Stimulated activated naive B cell treated with anti-CD40 and anti-IgM and Interleukin-4, amounts not matched to agents 10 μg/mL and 1 μg/mL and 100 μg/mL, for 72 hours (primary cell): ENCODE measurements at regions not wholly inside any gene's neighbourhood (a gene's known extent, or its start where the extent isn't known, plus 50 kb on each side); places are given as distances from the start of the nearest gene placed in this dataset.

ENCODE experiments used
- ATAC-seq, 2 donors: fragments of 150-1000 bp; cut with Tn5 transposase; replicated peaks; 2 replicates each; pipeline ENCODE4 v1.10.0; 2021; ENCODE audit warnings: moderate library complexity in 1 of 2
- DNase-seq: peaks from one replicate; pipeline ENCODE4 v3.0.0; 2021
- H3K27ac Mint-ChIP-seq: one replicate; pipeline ENCODE4 v1.8.0; 2022; ENCODE audit warnings: mild to moderate bottlenecking, mixed read lengths
- H3K27me3 Mint-ChIP-seq, 2 donors: one replicate each; pipeline ENCODE4 v1.8.0; 2022; ENCODE audit warnings: mixed read lengths in 2 of 2
- H3K36me3 Mint-ChIP-seq, 2 donors: one replicate each; pipeline ENCODE4 v1.8.0; 2022; ENCODE audit warnings: mixed read lengths in 2 of 2, mild to moderate bottlenecking in 1 of 2
- H3K4me1 Mint-ChIP-seq, 2 donors: one replicate each; pipeline ENCODE4 v1.8.0; 2022; ENCODE audit warnings: mixed read lengths in 2 of 2, mild to moderate bottlenecking in 1 of 2
- H3K4me3 Mint-ChIP-seq, 2 donors: one replicate each; pipeline ENCODE4 v1.8.0; 2022; ENCODE audit warnings: mild to moderate bottlenecking in 2 of 2, mixed read lengths in 2 of 2, moderate library complexity in 1 of 2
- H3K9me3 Mint-ChIP-seq, 2 donors: one replicate each; pipeline ENCODE4 v1.8.0; 2022; ENCODE audit warnings: mixed read lengths in 2 of 2, mild to moderate bottlenecking in 1 of 2

DNA sequence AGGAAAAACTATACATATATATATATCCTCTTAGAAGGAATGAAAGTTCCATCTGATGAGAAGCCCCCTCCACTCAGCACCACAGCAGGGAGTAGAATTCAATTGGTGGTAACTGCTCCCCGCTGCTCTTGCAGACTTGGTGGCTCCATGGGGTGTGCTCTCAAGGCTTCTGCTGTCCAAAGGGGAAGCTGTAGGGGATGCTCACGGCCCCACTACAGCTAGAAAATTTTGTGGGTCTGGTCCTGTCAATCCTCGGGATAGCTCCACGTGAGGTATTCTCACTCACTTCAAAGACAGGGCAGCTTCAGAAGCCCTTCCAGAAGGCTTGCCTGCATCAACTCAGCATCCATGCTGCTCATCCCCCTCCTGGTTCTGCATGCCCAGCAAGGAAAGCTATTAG lies 247.2 kb downstream of the CETN3 start:
- H3K4me1 Mint-ChIP-seq = peaks cover 3 to 11% of the 10 kb centered on the region in 2 donors
- no peaks in the 10 kb centered on the region for H3K36me3 Mint-ChIP-seq
- peaks cover 0 to 5% of the 10 kb centered on the region in 2 donors for H3K27me3 Mint-ChIP-seq
- no peak overlapping the region for H3K27ac Mint-ChIP-seq
- no peak overlapping the region for H3K4me3 Mint-ChIP-seq
- ATAC-seq = no peak
- DNase-seq = no peak
- no peaks in the 10 kb centered on the region for H3K9me3 Mint-ChIP-seq

DNA sequence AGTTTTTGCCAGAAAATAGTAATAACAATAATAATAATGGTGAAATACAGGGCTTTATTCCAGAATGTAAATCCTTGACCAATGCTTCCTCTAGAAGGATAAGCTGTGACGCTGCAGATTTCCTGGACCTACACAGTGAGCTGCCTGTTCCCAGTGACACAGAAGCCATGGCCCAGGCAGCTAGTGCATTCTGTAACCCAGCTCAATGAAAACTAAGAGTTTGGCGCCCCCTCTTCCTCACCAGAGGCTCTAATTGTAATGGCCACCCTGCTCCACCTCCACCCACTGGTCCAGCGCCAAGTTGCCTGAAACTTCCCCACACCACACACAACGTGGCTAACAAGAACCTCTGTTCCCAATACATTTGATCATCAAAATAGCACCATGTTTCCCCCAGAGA lies 248.1 kb downstream of the CETN3 start:
- H3K27ac Mint-ChIP-seq = peak overlapping the region; percentile 84
- peaks cover 3 to 11% of the 10 kb centered on the region in 2 donors for H3K4me1 Mint-ChIP-seq
- no peaks in the 10 kb centered on the region for H3K36me3 Mint-ChIP-seq
- peaks cover 0 to 4% of the 10 kb centered on the region in 2 donors for H3K27me3 Mint-ChIP-seq
- ATAC-seq (peak; percentile 73 to 79), DNase-seq (no peak)
- H3K4me3 Mint-ChIP-seq = no peak overlapping the region
- no peaks in the 10 kb centered on the region for H3K9me3 Mint-ChIP-seq

DNA sequence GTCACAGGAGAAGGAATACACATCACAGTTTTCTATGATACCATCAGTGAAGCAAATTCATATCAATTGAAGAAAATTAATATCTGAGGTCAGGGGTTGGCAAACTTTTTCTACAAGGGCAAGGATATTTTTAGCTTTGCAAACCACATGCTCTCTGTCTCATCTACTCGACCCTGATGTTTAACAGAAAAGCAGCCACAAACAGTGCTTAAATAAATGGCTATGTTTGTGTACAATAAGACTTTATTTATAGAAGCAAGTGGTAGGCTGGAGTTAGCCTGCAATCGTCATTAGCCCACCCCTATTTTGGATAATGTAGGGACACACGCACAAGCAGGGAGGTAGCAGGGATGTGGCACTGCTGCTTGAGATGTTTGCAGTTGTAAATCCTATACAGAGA lies 251.4 kb downstream of the CETN3 start:
- DNase-seq (no peak), ATAC-seq (no peak)
- Mint-ChIP-seq H3K27ac (no peak overlapping the region), H3K9me3 (peaks cover 2 to 6% of the 10 kb centered on the region in 2 donors), H3K4me3 (no peak overlapping the region), H3K36me3 (no peaks in the 10 kb centered on the region), H3K27me3 (no peaks in the 10 kb centered on the region), H3K4me1 (peaks cover 6 to 18% of the 10 kb centered on the region in 2 donors)

DNA sequence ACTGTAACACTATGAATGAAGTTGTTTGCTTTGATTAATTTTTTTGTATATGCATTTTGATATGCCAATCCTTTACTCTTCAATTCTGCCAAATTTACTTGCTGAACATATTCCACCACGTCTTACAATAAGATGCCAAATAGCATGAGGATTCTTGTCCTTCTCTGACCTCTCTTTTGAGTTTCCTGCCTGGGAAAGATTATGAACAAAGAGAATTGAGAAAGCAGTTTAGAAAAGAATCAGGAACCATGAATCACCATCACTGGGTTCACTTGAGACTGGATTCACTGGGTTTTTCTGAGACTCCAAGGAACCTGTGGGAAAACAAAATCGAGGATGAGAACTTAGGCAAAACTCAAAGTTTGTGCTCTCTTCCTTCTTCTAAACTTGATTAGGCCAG lies 256.5 kb downstream of the CETN3 start:
- no peak overlapping the region for H3K4me3 Mint-ChIP-seq
- ATAC-seq = no peak
- no peak overlapping the region for H3K27ac Mint-ChIP-seq
- H3K9me3 Mint-ChIP-seq = peaks cover 7 to 12% of the 10 kb centered on the region in 2 donors
- peaks cover 3 to 7% of the 10 kb centered on the region in 2 donors for H3K4me1 Mint-ChIP-seq
- DNase-seq = no peak
- peaks cover 2 to 3% of the 10 kb centered on the region in 2 donors for H3K36me3 Mint-ChIP-seq
- peaks cover 4 to 12% of the 10 kb centered on the region in 2 donors for H3K27me3 Mint-ChIP-seq

DNA sequence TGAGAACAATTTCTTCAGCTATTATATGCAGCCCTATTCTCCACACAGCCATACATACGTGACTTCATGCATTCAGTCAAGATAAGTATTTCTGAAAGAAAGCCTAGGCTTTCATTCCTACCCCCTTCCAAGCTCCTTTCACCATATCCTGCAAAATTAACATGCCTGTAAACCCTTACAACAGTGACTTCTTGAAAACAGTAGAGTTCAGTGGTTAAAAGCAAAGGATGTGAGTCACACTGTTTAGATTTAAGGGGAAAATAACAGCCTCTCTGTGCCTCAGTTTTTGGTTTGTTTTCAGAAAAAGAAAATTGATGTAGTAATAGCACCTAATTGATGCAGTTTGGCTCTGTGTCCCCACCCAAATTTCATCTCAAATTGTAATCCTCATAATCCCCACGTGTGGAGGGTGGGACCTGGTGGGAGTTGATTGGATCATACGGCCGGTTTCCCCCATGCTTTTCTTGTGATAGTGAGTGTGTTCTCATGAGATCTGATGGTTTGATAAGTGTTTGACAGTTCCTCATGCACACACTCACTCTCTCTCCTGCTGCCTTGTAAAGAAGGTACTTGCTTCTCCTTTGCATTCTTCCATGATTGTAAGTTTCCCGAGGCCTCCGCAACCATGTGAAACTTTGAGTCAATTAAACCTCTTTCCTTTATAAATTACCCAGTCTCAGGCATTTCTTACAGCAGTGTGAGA lies 264.8 kb downstream of the CETN3 start:
- Mint-ChIP-seq H3K4me3 (no peak overlapping the region), H3K4me1 (peaks cover 8 to 11% of the 10 kb centered on the region in 2 donors), H3K27ac (no peak overlapping the region), H3K27me3 (peaks cover 7 to 10% of the 10 kb centered on the region in 2 donors), H3K36me3 (peaks cover 3 to 8% of the 10 kb centered on the region in 2 donors), H3K9me3 (peaks cover 4 to 10% of the 10 kb centered on the region in 2 donors)
- ATAC-seq = no peak
- no peak for DNase-seq

DNA sequence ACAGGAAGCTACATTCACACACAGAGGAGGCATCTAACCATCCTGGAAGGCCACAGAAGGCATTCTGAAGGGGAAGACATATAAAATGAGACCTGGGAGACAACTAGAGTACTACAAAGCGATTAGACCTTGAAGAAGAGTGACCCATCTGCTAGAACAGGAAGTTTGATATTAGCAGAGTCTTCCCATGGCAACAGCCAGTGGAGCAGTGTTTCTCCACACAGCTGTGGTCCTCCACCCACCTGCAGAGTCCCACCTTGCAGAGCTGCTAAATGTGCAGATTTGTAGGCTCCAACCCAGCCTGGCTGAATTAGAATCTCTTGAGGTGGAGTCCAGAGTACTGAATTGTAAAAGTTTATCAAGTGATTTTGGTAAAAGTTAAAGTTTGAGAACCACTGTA lies 267.0 kb downstream of the CETN3 start:
- peaks cover 6% of the 10 kb centered on the region in 2 donors for H3K27me3 Mint-ChIP-seq
- DNase-seq (no peak), ATAC-seq (peak; percentile 77 to 79)
- H3K4me3 Mint-ChIP-seq = no peak overlapping the region
- no peak overlapping the region for H3K27ac Mint-ChIP-seq
- H3K4me1 Mint-ChIP-seq = peaks cover 8 to 11% of the 10 kb centered on the region in 2 donors
- H3K36me3 Mint-ChIP-seq = peaks cover 0 to under 1% of the 10 kb centered on the region in 2 donors
- H3K9me3 Mint-ChIP-seq = peaks cover 0 to 2% of the 10 kb centered on the region in 2 donors

DNA sequence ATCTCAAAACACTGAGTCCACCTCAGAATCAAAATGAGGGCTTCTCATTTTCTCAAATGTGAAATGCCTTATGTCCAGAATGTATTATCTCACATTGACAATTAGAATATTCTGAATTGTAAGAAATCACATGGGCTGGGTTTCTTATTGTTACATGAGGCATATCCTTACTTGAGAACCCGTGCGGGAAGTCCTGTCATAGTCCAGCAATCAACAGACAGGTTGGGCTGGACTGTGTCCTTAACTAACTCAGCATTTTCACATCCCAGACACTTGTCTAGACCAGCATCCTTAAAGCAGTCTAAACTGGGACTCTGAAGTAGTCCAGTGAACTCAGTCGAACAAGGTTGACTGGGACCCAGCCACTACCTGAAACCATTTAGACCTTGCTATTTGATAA lies 267.6 kb downstream of the CETN3 start:
- no peak overlapping the region for H3K4me3 Mint-ChIP-seq
- no peak overlapping the region for H3K27ac Mint-ChIP-seq

DNA sequence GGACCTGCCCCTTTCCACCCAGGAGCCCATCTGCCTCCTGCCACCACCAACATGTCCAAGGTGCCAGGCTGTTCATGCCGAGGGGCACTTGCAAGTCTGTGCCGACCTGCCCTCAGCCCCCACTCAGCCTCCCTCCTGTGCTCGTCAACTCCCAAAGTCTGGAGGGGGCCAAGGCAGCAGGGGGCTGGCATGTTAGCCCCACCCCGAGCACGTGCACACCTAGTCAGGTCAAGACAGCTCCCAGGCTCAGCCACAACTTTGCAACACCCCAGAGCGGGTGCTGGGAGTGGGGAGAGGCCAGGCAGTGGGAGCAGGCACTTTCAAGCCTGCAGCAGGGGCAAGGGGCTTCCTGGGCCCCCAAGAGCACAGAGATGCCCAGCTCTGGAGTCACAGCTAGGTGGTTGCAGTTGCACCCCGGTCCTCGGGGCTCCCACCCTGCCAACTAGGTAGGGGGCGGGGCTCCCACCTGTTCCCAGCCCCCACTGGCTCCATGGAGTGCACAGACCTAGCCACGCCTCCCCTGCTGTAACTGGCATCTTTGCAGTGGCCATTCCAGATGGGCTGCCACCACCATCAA lies 272.5 kb downstream of the CETN3 start:
- peaks cover 6% of the 10 kb centered on the region in 2 donors for H3K27me3 Mint-ChIP-seq
- H3K9me3 Mint-ChIP-seq = no peaks in the 10 kb centered on the region
- DNase-seq (no peak), ATAC-seq (no peak)
- no peaks in the 10 kb centered on the region for H3K36me3 Mint-ChIP-seq
- peaks cover 4 to 19% of the 10 kb centered on the region in 2 donors for H3K4me1 Mint-ChIP-seq
- no peak overlapping the region for H3K4me3 Mint-ChIP-seq
- H3K27ac Mint-ChIP-seq = no peak overlapping the region

More for the DNA sequence above, 267.6 kb downstream of the CETN3 start:
- H3K9me3 Mint-ChIP-seq = peaks cover 0 to 2% of the 10 kb centered on the region in 2 donors
- DNase-seq (no peak), ATAC-seq (no peak)
- H3K4me1 Mint-ChIP-seq = peaks cover 8 to 11% of the 10 kb centered on the region in 2 donors
- H3K36me3 Mint-ChIP-seq = no peaks in the 10 kb centered on the region
- peaks cover 6% of the 10 kb centered on the region in 2 donors for H3K27me3 Mint-ChIP-seq

DNA sequence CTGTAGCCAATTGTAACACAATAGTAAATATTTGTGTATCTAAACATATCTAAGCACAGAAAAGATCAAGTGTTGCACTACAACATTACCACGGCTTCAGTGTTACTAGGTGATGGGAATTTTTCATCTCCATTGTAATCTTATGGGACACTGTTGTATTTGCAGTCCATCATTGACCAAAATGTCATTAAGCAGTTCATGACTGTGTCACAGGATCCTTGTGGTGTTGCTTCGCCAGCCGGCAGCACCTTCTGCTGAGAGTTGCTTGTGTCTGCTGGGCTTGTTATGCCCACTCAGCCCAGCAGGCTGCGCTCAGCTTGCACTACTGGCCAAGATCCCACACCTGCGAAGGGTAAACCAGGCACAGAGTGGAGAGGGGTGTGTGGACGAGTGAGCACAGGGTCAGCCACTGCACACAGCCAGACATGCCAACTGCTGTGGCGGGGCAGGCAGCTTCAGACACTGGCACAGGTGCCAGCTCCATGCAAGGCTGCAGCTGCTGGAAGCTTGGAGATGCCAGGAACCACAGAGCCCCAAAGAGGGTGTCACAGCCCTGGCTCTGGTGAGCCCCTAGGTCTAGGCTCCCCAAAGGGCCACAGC lies 273.7 kb downstream of the CETN3 start:
- ATAC-seq (no peak), DNase-seq (no peak)
- Mint-ChIP-seq H3K36me3 (no peaks in the 10 kb centered on the region), H3K9me3 (no peaks in the 10 kb centered on the region), H3K4me1 (peaks cover 14 to 30% of the 10 kb centered on the region in 2 donors), H3K27ac (no peak overlapping the region), H3K4me3 (no peak overlapping the region), H3K27me3 (peaks cover 6% of the 10 kb centered on the region in 2 donors)

DNA sequence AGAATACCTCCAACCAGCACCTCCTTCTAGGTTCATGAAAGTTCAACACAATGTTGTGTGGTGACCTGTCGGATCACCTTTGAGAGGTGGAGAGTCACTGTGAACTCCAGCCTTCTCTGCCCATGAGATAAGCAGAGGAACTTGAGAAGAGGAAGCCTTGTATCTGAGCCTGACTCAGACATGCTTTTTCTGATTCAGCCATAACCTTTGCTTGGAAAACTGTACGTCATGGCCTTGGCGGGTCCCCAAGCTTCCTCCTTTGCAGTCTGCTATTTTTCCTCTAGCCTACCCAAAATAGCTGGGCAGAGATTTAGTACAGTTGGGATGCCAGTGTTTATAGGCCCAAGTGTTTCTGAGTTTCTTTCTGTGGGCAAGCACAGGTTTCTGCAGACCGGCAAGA lies 274.7 kb downstream of the CETN3 start:
- Mint-ChIP-seq H3K9me3 (no peaks in the 10 kb centered on the region), H3K4me3 (no peak overlapping the region), H3K27me3 (peaks cover 6% of the 10 kb centered on the region in 2 donors), H3K36me3 (no peaks in the 10 kb centered on the region), H3K27ac (no peak overlapping the region), H3K4me1 (peaks cover 15 to 31% of the 10 kb centered on the region in 2 donors)
- no peak for DNase-seq
- no peak for ATAC-seq

DNA sequence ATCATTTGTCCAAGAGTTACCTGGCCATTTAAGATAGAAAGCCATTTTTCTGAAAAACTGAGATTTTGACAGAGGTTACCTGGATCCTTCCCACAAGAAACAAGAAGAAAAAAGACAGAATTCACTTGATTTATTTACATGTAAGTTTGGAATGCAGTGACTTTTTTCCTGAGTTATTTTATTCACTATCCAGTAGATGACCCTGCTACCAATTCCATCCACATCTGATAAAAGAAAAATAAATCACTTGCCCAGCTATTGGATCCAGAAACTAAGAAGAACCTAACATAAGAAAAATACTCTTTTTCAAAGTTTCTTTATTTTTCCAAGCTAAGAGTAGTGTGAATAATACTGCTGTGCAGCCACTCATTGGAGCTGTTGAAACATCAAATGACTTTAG lies 275.2 kb downstream of the CETN3 start:
- Mint-ChIP-seq H3K27ac (no peak overlapping the region), H3K9me3 (no peaks in the 10 kb centered on the region), H3K4me3 (no peak overlapping the region), H3K27me3 (peaks cover 6% of the 10 kb centered on the region in 2 donors), H3K36me3 (no peaks in the 10 kb centered on the region), H3K4me1 (peaks cover 15 to 31% of the 10 kb centered on the region in 2 donors)
- ATAC-seq = no peak
- no peak for DNase-seq

DNA sequence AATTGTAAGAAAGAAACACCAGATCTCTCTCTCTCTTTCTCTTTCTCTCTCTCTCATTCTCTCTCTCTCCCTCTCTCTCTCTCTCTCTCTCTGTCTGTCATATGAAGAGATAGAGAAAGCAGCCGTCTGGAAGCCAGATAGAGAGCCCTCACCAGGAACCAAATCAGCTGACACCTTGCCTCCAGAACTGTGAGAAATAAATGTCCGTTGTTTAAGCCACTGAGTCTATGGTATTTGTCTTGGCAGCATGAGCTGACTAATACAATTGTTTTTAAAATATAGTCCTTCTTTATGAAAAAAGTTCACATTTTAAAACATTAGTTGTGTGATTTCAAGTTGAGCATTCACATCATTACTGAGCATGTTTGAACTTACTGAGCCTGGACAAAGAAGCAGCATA lies 275.6 kb downstream of the CETN3 start:
- Mint-ChIP-seq H3K4me1 (peaks cover 15 to 31% of the 10 kb centered on the region in 2 donors), H3K27me3 (peaks cover 6% of the 10 kb centered on the region in 2 donors), H3K9me3 (no peaks in the 10 kb centered on the region), H3K27ac (no peak overlapping the region), H3K36me3 (no peaks in the 10 kb centered on the region), H3K4me3 (no peak overlapping the region)
- ATAC-seq = no peak
- DNase-seq = no peak

DNA sequence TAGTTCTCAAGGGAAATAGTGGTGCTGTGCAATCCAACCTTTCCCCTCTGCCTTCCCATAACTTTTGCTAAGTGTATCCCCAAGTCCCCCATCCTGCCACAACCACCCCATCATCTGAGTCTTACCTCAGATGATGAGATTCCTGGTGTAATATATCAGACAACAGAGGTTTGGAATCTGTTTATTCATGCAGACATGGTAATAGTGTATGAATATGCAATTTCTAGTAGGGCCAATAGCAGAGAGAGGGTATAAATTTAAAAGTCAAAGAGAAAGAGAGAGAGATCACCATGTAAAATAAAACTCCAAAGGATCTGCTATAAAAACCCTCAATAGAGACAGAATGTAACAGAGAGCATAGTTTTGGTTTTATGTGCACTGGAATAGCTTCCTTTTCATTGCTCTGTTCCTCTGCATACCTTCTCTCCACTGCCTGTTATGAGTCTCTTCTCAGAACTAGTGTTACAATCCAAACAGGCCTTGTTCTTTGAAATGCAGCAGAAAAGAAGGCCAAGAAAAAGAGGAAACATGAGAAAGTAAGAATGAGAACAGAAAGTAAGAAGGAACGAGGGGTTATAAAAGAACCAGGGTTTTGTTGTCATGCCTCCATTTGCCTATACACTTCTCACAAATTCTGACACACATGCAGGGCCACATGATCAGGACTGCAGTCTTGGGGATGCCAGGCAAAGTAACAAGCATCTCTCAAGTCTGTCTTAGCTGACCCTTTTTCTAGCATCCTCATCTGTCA lies 278.0 kb downstream of the CETN3 start:
- H3K27me3 Mint-ChIP-seq = no peaks in the 10 kb centered on the region
- H3K4me3 Mint-ChIP-seq = peak overlapping the region; percentile 15 to 46
- H3K4me1 Mint-ChIP-seq = peaks cover 15 to 31% of the 10 kb centered on the region in 2 donors
- DNase-seq (peak; percentile 15), ATAC-seq (peak; percentile 92 to 95)
- H3K9me3 Mint-ChIP-seq = no peaks in the 10 kb centered on the region
- no peaks in the 10 kb centered on the region for H3K36me3 Mint-ChIP-seq
- peak overlapping the region; percentile 72 for H3K27ac Mint-ChIP-seq

DNA sequence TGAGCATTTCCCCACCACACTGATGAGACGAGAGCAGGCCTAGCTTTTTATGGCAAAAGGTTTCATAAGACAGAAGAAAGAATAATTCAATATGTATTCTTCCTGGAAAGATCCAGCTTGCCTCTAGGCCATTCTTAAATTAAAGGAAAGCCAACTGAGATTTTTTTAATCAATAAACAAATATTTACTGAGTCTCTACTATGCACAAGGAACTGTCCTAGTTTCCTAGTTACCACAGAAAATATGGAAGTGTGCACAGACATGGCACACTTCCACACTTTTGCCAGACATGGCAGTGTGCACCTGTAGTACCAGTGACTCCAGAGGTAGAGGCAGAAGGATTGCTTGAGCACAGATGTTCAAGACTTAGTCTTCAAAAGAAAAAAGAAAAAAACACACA lies 281.0 kb downstream of the CETN3 start:
- no peak for ATAC-seq
- H3K4me3 Mint-ChIP-seq = no peak overlapping the region
- DNase-seq = no peak
- H3K4me1 Mint-ChIP-seq = peaks cover 15 to 33% of the 10 kb centered on the region in 2 donors
- no peaks in the 10 kb centered on the region for H3K9me3 Mint-ChIP-seq
- H3K27ac Mint-ChIP-seq = no peak overlapping the region
- H3K27me3 Mint-ChIP-seq = no peaks in the 10 kb centered on the region
- no peaks in the 10 kb centered on the region for H3K36me3 Mint-ChIP-seq
